Stomach smooth muscle (tissue), 2 donors: ENCODE measurements at regions not wholly inside any gene's neighbourhood (a gene's known extent, or its start where the extent isn't known, plus 50 kb on each side); places are given as distances from the start of the nearest gene placed in this dataset.

Source experiments
- H3K27ac ChIP-seq: one replicate; pipeline ENCODE4 v1.7.0; 2013; ENCODE audit warnings: mild to moderate bottlenecking, low read length, inconsistent platforms
- H3K27me3 ChIP-seq, 2 donors: one replicate each; pipeline ENCODE4 v1.7.0; 2013; ENCODE audit warnings: low read length in 2 of 2; ENCODE audit not compliant: insufficient read depth in 2 of 2, control insufficient read depth in 1 of 2
- H3K36me3 ChIP-seq, 2 donors: one replicate each; pipeline ENCODE4 v1.7.0; 2013; ENCODE audit warnings: low read length in 2 of 2; ENCODE audit not compliant: control insufficient read depth in 2 of 2, insufficient read depth in 2 of 2
- H3K4me1 ChIP-seq: one replicate; pipeline ENCODE4 v1.7.0; 2013; ENCODE audit warnings: low read length; ENCODE audit not compliant: control insufficient read depth, insufficient read depth
- H3K4me3 ChIP-seq, 2 donors: one replicate each; pipeline ENCODE4 v1.7.0; 2013; ENCODE audit warnings: low read length in 2 of 2
- H3K9ac ChIP-seq, 2 donors: one replicate each; pipeline ENCODE4 v1.7.0; 2013; ENCODE audit warnings: low read length in 2 of 2, mild to moderate bottlenecking in 1 of 2
- H3K9me3 ChIP-seq, 2 donors: one replicate each; pipeline ENCODE4 v1.7.0; 2013; ENCODE audit warnings: low read length in 2 of 2; ENCODE audit not compliant: control insufficient read depth in 2 of 2
- donor health status: healthy.
- donor health status: Pancreatic carcinoma.

GRCh38 chr18:47603158-47603557 is 327.3 kb downstream of the SMAD2 start:
- Histone ChIP-seq H3K27me3 (no peaks in the 10 kb centered on the region), H3K4me1 (no peaks in the 10 kb centered on the region), H3K4me3 (no peak overlapping the region), H3K27ac (no peak overlapping the region), H3K36me3 (no peaks in the 10 kb centered on the region), H3K9me3 (no peaks in the 10 kb centered on the region), H3K9ac (no peak overlapping the region)

GRCh38 chr18:47602273-47602897 is 328.1 kb downstream of the SMAD2 start:
- no peak overlapping the region for H3K27ac ChIP-seq
- no peaks in the 10 kb centered on the region for H3K36me3 ChIP-seq
- H3K4me3 ChIP-seq: no peak overlapping the region
- no peaks in the 10 kb centered on the region for H3K27me3 ChIP-seq
- H3K4me1 ChIP-seq: no peaks in the 10 kb centered on the region
- no peaks in the 10 kb centered on the region for H3K9me3 ChIP-seq
- H3K9ac ChIP-seq: no peak overlapping the region

GRCh38 chr18:47601581-47602272 is 328.7 kb downstream of the SMAD2 start:
- H3K4me1 ChIP-seq: no peaks in the 10 kb centered on the region
- H3K9ac ChIP-seq: no peak overlapping the region
- H3K36me3 ChIP-seq: no peaks in the 10 kb centered on the region
- H3K27me3 ChIP-seq: no peaks in the 10 kb centered on the region
- no peaks in the 10 kb centered on the region for H3K9me3 ChIP-seq
- no peak overlapping the region for H3K4me3 ChIP-seq
- no peak overlapping the region for H3K27ac ChIP-seq

GRCh38 chr18:47595831-47596501 is 334.5 kb downstream of the SMAD2 start:
- H3K27ac ChIP-seq: no peak overlapping the region

GRCh38 chr18:47594621-47595086 is 335.8 kb downstream of the SMAD2 start:
- Histone ChIP-seq H3K9me3 (peaks cover 2 to 8% of the 10 kb centered on the region in 2 donors), H3K4me3 (no peak overlapping the region), H3K4me1 (no peaks in the 10 kb centered on the region), H3K36me3 (no peaks in the 10 kb centered on the region), H3K9ac (no peak overlapping the region), H3K27me3 (peaks cover 2 to 8% of the 10 kb centered on the region in 2 donors), H3K27ac (no peak overlapping the region)

More at GRCh38 chr18:47595831-47596501, 334.5 kb downstream of the SMAD2 start:
- H3K36me3 ChIP-seq: no peaks in the 10 kb centered on the region
- no peak overlapping the region for H3K4me3 ChIP-seq
- peaks cover 2 to 8% of the 10 kb centered on the region in 2 donors for H3K27me3 ChIP-seq
- no peak overlapping the region for H3K9ac ChIP-seq
- H3K4me1 ChIP-seq: no peaks in the 10 kb centered on the region
- peaks cover 2 to 8% of the 10 kb centered on the region in 2 donors for H3K9me3 ChIP-seq

- no peaks in the 10 kb centered on the region for H3K4me1 ChIP-seq
- no peak overlapping the region for H3K9ac ChIP-seq
- peaks cover 2 to 8% of the 10 kb centered on the region in 2 donors for H3K9me3 ChIP-seq
- peaks cover 2 to 8% of the 10 kb centered on the region in 2 donors for H3K27me3 ChIP-seq
- H3K27ac ChIP-seq: no peak overlapping the region
- H3K36me3 ChIP-seq: no peaks in the 10 kb centered on the region
- no peak overlapping the region for H3K4me3 ChIP-seq
Observed at GRCh38 chr18:47593744-47594472, 336.6 kb downstream of the SMAD2 start.

- H3K9ac ChIP-seq: no peak overlapping the region
- no peaks in the 10 kb centered on the region for H3K4me1 ChIP-seq
- H3K4me3 ChIP-seq: no peak overlapping the region
- H3K36me3 ChIP-seq: no peaks in the 10 kb centered on the region
- H3K27ac ChIP-seq: no peak overlapping the region
- H3K27me3 ChIP-seq: peaks cover 2 to 8% of the 10 kb centered on the region in 2 donors
- peaks cover 2 to 8% of the 10 kb centered on the region in 2 donors for H3K9me3 ChIP-seq
Observed at GRCh38 chr18:47591429-47591828, 339.0 kb downstream of the SMAD2 start.

- Histone ChIP-seq H3K4me1 (no peaks in the 10 kb centered on the region), H3K36me3 (no peaks in the 10 kb centered on the region), H3K9me3 (no peaks in the 10 kb centered on the region), H3K9ac (no peak overlapping the region), H3K27me3 (no peaks in the 10 kb centered on the region), H3K27ac (no peak overlapping the region), H3K4me3 (no peak overlapping the region)
Observed at GRCh38 chr18:47587587-47587986, 336.1 kb upstream of the SKOR2 start.

- H3K4me1 ChIP-seq: no peaks in the 10 kb centered on the region
- H3K9ac ChIP-seq: no peak overlapping the region
- no peak overlapping the region for H3K4me3 ChIP-seq
- no peaks in the 10 kb centered on the region for H3K9me3 ChIP-seq
- H3K27me3 ChIP-seq: no peaks in the 10 kb centered on the region
- H3K27ac ChIP-seq: no peak overlapping the region
- no peaks in the 10 kb centered on the region for H3K36me3 ChIP-seq
Observed at GRCh38 chr18:47586418-47587070, 335.1 kb upstream of the SKOR2 start.

- H3K4me1 ChIP-seq: no peaks in the 10 kb centered on the region
Observed at GRCh38 chr18:47585914-47586313, 334.5 kb upstream of the SKOR2 start.

More at GRCh38 chr18:47585914-47586313, 334.5 kb upstream of the SKOR2 start:
- H3K4me3 ChIP-seq: no peak overlapping the region
- H3K27ac ChIP-seq: no peak overlapping the region
- H3K27me3 ChIP-seq: no peaks in the 10 kb centered on the region
- no peaks in the 10 kb centered on the region for H3K36me3 ChIP-seq
- no peak overlapping the region for H3K9ac ChIP-seq
- H3K9me3 ChIP-seq: no peaks in the 10 kb centered on the region
